Astrocyte of the cerebellum (primary cell): ENCODE measurements at regions not wholly inside any gene's neighbourhood (a gene's known extent, or its start where the extent isn't known, plus 50 kb on each side); places are given as distances from the start of the nearest gene placed in this dataset.

ENCODE experiments used
- DNase-seq: peaks from one replicate; pipeline ENCODE4 v3.0.0-alpha.2; 2011; ENCODE audit warnings: low read depth
- H3K4me3 ChIP-seq: 2 replicates; pipeline ENCODE4 v1.5.1; 2011; ENCODE audit warnings: mild to moderate bottlenecking, low read depth, low read length, moderate library complexity
- in situ Hi-C: cut with HindIII; loops from 2 replicates; pipeline ENCODE4 v1.10.0; 2017; ENCODE audit warnings: low sequenced_read_pairs
- TF ChIP-seq, protein P1 (sequence below): IDR thresholded peaks from 2 replicates; pipeline ENCODE4 v1.5.1; 2012; ENCODE audit warnings: low read length, low read depth, moderate library complexity, mild to moderate bottlenecking; ENCODE audit errors: missing control alignments

DNA sequence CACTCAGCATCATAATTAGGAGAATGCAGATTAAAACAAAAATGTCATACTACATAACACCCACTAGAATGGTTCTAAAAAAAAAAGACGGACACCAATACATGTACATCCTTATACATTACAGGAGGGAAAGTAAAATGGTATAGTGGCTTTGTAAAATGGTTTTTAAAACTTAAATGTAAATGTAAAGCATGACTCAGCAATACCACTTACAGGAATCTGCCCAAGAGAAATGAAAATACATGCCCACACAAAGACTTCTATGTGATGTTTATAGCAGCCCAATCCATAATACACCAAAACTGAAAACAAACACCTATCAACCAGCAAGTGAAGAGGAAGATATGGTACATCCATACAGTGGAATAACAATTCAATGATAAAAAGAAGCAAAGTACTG is 939.1 kb upstream of the ACO1 start:
- no peak for DNase-seq
- in situ Hi-C loops, result no loop called here
- H3K4me3 ChIP-seq, result no peak overlapping the region
- TF ChIP-seq, protein P1, sequence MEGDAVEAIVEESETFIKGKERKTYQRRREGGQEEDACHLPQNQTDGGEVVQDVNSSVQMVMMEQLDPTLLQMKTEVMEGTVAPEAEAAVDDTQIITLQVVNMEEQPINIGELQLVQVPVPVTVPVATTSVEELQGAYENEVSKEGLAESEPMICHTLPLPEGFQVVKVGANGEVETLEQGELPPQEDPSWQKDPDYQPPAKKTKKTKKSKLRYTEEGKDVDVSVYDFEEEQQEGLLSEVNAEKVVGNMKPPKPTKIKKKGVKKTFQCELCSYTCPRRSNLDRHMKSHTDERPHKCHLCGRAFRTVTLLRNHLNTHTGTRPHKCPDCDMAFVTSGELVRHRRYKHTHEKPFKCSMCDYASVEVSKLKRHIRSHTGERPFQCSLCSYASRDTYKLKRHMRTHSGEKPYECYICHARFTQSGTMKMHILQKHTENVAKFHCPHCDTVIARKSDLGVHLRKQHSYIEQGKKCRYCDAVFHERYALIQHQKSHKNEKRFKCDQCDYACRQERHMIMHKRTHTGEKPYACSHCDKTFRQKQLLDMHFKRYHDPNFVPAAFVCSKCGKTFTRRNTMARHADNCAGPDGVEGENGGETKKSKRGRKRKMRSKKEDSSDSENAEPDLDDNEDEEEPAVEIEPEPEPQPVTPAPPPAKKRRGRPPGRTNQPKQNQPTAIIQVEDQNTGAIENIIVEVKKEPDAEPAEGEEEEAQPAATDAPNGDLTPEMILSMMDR, result no peak

DNA sequence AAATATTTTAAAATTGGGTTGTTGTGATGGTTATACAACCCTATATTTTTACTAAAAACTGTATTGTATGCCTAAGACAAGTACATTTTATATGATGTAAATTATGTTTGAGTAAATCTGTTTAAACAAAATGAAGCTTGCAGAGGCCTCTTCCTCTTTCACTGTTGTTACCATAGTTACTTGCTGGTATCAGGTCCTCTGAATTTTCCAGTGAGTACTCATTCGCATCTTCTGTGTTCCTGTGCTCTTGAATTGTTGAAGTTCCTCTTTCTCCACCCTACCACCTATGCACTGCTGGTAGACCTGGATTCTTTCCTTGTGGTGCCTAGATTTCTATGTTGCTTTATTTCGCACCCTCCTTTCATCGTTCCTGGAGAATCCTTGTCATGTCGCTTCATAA is 938.5 kb upstream of the ACO1 start:
- in situ Hi-C loops, result no loop called here
- no peak overlapping the region for H3K4me3 ChIP-seq
- TF ChIP-seq, protein P1, result no peak
- DNase-seq, result no peak

DNA sequence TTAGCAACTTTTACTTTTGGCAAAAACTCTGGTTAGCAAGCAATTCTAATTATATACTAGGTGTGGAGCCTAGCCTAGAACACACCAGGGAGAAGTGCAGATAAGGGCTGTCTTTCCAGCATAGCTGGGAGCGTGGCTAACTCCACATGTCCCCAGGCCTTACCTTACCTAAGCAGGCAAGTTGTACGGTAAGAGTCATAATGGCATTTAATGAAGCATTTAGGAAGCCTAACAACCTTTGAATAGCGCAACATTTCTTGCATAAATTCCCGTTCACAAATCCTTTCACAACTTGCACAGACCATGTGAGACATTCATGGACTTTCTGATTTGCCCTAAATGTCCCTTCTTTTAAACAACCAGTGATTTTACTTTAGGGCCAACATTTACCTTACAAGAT is 917.4 kb upstream of the ACO1 start:
- DNase-seq, result no peak
- in situ Hi-C loops, result no loop called here
- TF ChIP-seq, protein P1, result no peak
- no peak overlapping the region for H3K4me3 ChIP-seq

DNA sequence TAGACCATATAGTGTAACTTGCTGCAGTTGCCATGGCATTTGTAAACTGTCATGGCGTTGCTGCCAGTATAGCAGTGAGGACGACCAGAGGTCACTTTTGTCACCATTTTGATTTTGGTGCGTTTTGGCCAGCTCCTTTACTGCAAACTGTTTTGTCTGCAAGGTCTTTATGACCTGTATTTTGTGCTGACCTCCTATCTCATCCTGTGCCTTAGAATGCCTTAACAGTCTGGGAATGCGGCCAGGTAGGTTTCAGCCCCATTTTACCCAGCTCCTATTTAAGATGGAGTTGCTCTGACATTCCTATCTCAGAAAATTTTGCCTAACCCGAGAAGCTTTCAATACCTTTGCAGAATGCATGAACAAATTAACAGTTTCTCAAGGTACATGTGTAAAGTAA is 914.4 kb upstream of the ACO1 start:
- no peak for DNase-seq
- H3K4me3 ChIP-seq, result no peak overlapping the region
- in situ Hi-C loops, result no loop called here
- TF ChIP-seq, protein P1, result no peak

DNA sequence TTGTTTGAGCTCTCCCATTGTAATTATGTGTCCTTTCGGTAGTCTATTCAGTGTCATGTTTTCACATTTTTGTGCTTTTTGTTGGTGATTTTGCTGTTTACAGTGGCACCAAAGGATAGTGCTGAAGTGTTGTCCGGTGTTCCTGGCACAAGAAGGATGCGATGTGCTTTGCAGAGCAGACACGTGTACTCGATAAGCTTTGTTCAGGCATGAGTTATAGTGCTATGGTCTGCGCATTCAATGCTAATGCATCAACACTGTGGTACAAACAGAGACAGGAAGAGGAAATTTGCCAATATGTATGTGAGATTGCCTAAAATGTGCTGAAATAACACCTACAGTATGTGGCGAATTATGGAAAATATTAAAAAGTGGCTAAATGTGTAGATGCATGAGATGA is 913.4 kb upstream of the ACO1 start:
- in situ Hi-C loops, result no loop called here
- no peak overlapping the region for H3K4me3 ChIP-seq
- DNase-seq, result no peak
- TF ChIP-seq, protein P1, result no peak

DNA sequence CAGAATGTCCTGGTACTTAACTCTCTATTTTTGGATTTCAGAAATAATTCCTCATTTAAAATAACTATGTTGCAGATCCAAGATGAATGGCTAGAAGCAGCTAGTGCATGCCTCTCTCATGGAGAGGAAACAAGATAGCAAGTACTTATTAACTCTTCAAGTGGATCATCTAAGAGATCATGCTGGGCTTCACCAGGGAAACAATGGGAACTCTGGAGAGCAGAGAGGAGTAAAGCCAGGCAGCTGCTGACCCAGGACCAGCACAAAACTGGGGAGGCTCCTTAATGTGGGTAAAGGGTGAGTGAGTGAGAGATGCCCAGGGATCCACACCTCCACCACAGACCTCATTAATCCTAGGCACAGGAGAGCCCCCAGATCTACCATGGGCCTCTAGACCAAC is 897.8 kb upstream of the ACO1 start:
- no peak for DNase-seq
- TF ChIP-seq, protein P1, result no peak
- H3K4me3 ChIP-seq, result no peak overlapping the region
- in situ Hi-C loops, result no loop called here

DNA sequence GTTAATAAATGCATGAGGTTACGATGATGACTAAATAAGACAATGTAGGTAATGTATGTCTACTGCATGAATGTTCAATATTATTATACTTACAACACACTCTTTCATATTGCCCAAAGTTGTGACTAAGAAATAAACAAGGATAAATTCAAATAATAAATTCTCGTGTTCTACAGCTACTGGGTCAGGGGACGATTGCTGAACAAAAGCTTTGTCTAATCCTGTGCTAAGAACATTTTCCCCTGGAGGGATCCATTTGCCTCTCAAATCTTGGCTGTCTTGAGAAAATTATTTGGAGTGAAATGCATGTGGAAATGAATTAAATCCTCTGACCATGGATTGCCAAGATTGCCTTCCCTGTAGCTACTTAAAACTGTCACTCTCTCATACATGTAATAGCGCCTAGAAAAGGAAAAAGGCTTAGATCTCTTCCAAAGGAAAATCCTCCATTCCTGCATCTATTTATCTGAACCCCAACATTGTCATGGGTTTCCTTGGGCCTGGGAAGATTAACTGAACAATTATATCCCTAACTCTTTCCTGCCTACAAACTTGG is 893.8 kb upstream of the ACO1 start:
- DNase-seq, result no peak
- TF ChIP-seq, protein P1, result no peak
- in situ Hi-C loops, result no loop called here
- H3K4me3 ChIP-seq, result no peak overlapping the region
